Inflammatory macrophage treated with lipopolysaccharide for 1 hour (primary cell): ENCODE measurements at regions not wholly inside any gene's neighbourhood (a gene's known extent, or its start where the extent isn't known, plus 50 kb on each side); places are given as distances from the start of the nearest gene placed in this dataset.
"Not testable (repeated sequence)": the region's sequence is repeated elsewhere in the genome, so short reads cannot be mapped to it uniquely, and the experiment has no call there.

ENCODE experiments used
- DNase-seq, 2 donors: peaks; one replicate each; pipeline ENCODE4 v3.0.0-alpha.2; 2020 to 2022

DNA sequence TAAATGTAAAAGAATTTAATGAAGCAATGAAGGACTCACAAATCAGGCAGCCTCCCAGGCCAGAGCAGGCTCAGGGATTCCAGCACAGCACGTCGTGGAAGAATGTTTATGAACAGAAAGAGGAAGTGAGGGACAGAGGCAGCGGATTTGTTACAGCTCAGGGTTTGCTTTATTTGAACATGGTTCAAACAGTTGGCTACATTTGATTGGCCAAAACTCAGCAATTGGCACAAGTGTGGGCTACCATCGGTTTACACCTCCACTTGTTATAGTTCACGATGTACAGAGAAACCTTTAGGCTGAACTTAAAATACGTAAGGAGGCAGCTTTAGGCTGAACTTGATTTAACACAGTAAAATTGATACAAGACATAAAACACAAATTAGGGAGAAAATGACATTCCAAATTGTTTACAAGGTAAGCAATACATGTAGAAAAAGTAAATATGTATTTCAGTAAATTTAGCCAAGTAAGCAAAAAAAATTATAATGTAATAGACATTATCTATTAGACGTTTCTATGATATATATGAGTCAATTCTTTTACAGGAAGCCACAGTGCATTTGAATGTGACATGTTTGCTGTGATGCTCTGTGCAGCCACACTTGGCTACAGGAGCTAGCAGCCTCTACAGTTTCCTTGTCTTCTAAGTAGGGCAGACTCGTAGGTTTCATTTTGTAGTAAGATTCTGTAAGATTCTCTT is 126.5 kb downstream of the ADSS2 start:
- DNase-seq, result peak; percentile 69 to 70

DNA sequence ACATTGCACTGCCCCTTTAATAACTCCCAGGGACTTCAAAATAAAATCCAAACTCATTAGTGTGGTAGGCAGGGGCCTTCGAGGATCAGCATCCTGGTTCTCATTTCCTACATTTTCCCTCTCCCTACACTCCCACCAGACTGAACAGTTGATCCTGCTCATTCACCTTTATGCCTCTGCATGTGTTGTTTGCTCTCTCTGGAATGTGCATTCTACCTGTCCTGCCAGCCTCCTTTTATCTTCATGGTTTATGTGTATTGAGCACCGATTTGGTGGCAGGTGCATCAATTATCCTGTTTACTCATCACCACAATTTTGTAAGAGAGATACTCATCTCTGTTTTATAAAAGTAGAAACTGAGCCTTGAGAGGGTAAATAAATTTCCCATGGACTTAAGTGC is 125.0 kb downstream of the ADSS2 start:
- no peak for DNase-seq

DNA sequence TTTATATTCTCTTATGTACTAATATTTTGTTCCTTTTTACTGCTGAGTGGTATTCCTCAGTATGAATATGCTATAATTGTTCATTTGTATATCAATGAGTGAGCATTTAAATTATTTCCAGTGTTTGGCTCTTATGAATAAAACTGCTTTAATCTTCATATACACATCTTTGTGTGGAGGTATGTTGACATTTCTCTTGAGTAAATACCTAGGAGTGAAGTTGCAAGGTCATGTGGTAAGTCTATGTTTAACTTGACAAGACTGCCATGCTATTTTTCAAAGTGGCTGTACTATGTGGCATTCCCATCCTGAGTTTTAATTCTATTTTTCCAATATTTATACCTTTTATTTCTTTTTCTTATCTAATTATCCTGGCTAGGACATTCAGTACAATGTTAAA is 124.2 kb downstream of the ADSS2 start:
- no peak for DNase-seq

DNA sequence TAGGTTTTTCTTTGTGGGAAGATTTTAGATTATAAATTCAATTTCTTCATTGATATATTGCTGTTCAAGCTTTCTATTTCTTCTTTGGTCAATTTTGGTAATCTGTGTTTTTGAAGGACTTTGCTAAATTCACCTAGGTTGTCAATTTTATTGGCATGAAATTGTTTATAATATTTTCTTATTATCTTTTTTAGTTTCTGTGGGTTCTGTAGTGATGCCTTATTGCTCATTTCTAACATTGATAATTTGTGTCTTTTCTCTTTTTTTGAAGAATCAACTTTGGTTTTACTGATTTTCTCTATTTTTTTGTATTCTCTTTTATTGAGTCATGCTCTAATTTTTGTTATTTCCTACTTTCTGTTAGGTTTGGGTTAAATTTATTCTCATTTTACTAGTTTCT is 123.2 kb downstream of the ADSS2 start:
- DNase-seq, result no peak

DNA sequence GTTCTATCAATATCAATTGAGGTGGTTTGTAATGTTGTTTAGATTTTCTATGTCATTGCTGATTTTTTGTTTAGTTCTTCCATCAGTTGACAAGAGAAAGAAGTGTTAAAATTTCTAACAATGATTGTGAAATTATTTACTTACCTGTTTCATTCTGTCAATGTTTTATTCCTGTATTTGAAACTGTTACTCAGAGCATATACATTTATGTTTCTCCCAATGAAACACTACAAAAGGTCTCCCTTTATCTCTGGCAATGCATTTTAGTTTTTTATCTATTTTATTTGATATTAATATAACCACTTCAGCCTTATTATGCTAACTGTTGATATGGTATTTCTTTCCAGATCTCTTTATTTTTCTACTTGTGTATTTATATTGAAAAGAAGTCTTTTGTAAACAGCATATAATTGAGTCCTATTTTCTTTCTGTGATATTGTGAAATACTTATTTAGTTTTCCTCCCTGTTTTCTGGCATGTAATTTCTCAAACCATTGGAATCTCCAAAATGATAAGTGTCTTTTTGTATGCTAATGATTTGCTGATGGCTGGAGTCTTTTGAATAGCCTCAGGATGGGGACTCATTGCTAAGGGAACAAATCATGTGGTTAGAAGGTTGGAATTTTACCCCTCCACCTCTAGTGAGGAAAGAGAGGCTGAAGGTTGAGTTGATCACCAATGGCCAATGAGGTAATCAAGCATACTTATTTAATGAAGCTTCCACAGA is 122.0 kb downstream of the ADSS2 start:
- DNase-seq, result no peak

DNA sequence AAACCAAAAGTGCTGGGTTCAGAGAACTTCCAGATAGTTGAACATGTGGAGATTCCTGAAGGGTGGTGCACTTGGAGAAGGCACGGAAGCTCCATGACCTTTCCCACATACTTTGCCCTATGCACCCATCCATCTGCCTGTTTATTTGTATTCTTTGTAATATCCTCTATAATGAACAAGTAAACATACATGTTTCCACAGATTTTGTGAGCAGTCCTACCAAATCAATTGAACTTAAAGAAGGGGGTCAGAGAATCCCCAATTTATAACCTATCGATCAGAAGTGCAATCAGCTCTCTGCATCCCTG is 121.4 kb downstream of the ADSS2 start:
- no peak for DNase-seq

DNA sequence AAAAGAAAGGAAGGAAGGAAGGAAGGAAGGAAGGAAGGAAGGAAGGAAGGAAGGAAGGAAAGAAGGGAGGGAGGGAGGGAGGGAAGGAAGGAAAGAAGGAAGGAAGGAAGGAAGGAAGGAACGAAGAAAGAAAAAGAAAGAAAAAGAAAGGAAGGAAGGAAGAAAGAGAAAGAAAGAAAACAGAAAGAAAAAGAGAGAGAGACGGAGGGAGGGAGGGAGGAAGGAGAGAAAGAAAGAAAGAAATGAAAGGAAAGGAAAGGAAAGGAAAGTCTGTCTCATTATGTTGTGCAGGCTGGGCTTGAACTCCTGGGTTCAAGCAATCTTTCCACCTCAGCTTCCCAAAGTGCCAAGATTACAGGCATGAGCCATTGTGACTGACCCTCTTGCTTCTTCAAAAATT is 118.9 kb downstream of the ADSS2 start:
- not testable (repeated sequence) for DNase-seq

DNA sequence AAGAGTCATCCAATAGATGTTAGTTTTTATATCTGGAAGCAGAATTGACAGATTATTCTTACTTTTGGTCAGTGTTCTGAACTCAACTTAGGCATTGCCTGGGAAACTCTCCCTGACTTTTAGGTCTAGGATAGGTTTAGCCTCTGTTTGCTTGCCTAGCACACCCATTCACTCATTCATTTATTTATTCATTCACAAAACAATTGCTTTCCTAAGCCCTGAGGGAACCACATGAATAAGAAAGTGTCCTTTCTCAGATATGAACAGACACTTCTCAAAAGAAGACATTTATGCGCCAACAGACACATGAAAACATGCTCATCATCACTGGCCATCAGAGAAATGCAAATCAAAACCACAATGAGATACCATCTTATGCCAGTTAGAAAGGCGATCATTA is 117.4 kb downstream of the ADSS2 start:
- not testable (repeated sequence) for DNase-seq

DNA sequence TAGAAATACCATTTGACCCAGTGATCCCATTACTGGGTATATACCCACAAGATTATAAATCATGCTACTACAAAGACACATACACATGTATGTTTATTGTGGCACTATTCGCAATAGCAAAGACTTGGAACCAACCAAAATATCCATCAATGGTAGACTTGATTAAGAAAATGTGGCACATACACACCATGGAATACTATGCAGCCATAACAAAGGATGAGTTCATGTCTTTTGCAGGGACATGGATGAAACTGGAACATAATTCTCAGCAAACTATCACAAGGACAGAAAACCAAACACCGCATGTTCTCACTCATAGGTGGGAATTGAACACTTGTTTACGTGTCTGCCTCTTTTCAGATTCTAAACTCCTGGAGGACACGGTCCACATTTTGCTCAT is 116.9 kb downstream of the ADSS2 start:
- DNase-seq, result not testable (repeated sequence)

DNA sequence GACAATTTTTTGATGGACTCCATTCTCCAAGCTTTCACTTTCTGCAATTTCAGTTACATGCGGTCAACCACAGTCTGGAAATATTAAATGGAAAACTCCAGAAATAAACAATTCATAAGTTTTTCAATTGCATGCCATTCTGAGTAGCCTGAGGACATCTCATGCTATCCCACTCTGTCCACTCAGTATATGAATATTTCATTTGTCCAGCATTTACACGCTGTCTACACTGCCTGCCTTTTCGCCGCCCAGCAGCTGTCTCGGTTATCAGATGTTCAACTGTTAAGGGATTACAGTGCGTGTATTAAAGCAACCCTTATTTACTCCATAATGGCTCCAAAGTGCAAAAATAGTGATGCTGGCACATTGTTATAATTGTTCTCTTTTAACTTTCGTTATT is 116.3 kb downstream of the ADSS2 start:
- no peak for DNase-seq

DNA sequence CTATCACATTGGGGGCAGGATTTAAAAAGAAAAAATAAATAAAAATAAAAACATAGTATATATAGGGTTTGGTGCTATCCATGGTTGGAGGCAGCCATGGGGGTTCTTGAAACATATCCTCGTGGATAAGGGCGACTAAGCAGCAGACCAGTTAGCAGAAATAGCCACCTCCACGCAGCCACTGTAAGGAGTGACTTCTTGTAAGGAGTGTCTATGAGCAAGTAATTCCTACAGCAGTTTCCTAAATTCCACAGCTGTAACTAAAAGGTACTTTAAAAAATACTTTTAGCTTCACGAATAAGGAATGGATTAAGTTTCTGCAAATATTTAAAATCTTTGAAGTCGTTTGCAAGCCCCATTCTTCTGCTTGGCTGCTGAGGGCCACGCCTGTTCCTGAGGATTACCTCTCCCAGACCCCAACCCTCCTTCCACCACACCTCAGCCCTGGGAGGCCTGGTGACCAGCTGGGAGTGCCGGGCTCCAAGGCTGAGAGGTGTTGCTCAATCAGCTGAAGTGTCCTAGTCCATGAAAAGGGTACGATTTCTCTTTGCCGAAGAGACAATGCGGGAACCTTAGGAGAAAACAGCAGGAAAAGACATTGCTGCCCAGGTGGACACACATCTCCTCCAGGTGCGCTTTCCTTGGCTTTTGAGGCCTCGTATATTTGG is 115.3 kb downstream of the ADSS2 start:
- DNase-seq, result no peak

DNA sequence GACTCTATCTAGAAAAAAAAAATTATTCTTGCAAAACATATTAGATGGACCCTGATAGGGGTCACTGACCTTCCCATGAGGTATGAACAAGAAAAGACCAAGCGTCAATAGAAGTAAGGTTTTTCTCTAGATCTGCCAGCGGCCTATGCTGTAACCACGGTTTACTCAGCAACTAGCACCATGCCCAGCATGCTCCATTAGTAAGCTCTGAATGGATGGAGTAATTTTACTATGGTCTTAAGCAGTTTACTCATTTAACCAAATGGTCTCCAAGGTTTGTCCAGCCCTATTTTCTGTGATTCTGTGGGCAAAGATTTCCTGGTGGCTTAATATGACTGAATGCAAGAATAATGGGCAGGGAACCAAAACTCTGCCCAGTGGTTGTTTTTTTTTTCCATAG is 113.9 kb downstream of the ADSS2 start:
- no peak for DNase-seq

DNA sequence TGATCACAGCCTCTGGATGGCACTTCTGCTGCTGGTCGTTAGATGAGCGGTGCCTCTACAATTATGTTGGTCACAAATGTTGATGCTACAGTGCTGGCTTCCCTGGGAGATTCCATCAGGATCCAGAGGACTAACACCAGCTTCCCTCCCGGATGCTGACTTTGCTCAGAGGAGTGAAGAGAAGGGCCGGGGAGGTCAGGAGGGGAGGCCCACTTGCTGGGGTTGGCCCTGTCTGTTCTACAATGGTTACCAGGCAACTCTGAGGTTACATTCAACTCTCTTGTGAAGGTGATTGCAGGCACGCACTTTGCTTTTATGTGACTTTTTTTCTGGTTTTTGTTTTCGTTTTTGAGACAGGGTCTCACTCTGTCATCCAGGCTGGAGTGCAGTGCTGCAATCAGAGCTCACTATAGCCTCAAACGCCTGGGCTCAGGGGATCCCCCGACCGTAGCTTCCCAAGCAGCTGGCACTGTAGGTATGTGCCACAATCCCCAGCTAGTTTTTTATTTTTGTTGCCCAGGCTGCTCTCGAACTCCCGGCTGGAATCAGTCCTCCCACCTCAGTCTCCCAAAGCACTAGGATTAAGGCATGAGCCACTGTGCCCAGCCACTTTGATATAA is 112.5 kb downstream of the ADSS2 start:
- no peak for DNase-seq

DNA sequence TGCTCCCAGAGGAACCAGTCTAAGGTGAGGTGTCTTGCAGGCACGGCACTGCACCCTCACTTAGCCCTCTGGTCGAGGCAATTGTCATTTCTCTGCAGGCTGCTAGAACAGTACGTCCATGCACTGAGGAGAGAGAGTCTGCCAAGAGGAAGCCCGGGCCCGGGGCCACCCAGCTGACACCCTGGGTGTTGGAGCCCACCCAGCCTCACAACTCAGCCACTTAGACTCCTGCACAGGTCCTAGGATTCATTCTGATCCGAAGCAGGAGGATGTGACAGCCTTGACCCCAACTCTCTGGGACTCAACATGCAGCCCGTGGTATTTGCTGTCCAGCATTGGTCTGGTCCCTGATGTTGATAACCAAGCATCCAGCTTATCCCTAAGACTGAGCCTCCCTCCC is 111.9 kb downstream of the ADSS2 start:
- no peak for DNase-seq

DNA sequence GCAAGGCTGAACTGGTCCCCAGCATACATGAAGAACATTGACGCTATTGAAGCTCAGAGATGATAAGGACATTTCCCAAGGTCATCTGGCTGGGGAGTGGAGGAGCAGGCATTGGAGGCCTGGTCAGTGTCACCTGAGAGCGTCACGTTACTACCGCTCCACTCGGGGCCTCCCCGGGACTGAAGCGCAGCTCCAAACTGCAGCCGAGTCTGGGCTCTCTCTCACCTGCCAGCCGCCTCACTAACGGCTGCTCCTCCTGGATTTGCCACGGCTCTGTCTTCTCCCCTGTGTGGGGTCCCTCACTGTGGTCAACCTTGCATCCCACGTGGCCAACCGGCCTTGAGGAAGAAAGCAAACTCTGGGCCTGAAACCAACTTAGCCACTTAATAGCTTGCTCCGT is 111.3 kb downstream of the ADSS2 start:
- no peak for DNase-seq

DNA sequence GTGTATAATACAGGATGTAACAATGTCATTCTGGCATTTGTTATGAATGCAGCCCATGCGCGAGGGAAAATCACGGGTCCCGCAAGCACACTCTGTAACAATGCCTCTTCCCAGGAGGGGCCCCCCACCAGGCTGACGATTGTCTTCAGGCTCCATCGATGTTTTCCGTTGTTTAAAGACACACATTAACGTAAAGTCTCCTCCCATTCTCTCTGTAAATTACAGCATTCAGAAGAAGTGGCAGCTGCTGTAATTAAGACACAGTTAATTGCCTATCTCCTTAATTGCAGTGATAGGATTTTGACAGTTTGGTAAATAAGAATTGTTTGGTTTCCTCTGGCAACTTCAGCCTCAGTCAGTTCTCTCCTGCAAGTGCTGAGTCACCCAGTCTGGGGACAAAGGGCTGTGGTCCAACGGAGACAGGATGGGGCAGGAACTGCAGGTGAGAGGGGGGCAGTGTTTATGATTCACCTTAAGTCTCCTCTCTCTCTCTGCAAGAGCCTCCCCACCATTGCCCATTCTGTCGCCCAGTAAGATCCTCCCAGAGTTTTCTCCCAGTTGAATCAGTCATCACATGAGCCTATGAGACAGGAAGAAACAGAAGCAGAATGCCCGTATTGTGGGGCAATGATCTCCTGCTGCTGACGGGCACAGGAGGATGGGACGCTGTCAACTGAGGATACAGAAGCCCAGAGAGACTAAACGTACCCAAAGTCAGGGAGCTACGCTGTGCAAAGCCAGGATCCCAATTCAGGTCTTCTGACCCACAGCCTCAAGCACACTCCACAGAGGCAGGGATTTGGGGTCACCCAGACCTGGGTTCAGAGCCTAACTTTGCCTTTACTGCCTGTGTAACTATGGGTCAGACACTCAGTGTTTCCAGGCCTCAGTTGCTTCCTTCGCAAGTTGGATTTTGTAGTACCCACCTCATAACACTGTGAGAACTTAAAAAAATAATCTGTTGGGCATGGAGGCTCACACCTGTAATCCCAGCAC is 110.0 kb downstream of the ADSS2 start:
- peak; percentile 70 to 71 for DNase-seq

DNA sequence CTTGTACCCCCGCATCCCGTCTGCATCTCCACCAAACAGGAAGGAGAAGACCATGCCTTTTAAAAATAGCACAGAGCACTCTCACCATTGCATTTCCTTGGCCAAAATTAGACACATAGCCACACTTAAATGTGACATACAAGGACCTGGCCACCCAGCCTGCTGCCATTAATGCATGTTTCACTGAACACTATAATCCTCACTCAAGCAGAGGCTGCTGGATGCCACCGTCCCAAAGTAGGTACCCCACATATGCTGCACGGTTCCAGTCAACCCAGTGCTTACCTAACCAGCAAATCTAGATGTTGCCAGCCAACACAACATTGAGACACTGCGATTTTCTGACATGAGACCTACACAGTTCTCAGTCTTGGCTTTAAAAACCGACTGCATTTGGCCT is 107.7 kb downstream of the ADSS2 start:
- no peak for DNase-seq

DNA sequence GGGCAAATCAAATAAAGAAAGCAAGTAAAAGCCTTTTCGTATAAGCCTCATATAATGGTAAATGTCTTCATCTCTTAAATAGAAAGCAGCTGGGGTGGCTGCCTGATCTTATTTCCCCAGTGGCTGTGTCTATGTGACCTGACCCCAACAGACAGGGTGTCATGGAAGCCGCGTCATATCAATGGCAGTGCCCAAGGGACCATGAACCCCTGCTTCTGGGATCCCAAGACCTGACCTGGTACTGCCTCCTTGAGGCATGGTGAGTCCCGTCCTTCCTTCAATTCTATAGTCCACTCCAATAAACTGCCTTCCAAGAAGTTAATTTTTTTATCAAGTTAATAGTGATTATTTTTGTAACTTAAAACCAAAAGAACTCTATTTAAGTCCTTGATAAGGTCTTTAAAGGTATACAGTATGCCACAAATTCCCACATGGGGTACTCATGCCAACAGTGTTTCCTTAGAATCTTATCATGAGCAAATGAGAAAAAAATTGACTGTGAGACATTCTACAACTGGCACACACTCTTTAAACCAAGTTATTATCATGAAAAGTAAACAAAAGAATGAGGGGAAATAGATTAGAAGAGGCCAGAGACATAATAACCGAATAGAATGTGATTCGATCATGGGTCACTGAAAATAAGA is 104.6 kb downstream of the ADSS2 start:
- DNase-seq, result no peak

DNA sequence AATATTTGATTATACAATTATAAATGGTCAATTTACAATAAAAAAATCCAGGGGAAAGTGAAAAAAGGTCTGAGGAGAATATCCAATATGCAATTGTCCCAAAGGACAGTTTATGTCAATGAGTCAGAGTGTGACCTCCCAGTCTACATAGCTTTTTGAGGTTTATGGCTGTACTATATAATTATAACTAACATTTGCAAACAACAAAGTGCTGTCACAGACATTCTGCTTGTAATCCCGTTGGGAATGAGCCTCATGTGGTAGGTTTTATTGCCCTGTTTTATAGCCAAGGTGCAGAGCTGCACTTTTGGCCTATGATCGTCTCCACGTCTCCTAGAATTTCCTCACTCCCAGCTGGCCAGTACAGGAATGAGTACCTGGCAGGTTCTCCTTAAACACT is 103.8 kb downstream of the ADSS2 start:
- DNase-seq, result no peak

DNA sequence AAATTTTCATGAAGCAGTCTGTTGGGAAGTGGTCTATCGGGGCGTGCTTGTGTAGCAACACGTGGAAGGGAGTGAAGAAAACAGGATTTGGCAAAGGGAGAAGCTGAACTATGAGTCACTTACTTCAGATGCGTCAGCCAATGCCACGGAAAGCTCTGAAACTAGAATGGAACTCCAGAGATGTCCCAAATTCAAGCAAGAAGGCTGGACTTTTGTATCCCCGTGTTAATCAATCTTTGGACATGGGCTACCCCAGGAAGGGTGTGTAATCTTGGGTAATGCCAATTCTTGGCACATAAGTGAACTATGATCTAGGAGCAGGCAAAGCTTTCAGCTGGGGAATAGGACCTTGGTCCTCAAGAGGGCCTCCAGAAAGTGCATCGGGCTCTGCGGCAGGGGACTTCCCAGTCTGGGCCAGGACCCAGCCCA is 102.6 kb downstream of the ADSS2 start:
- peak; percentile 78 to 87 for DNase-seq

DNA sequence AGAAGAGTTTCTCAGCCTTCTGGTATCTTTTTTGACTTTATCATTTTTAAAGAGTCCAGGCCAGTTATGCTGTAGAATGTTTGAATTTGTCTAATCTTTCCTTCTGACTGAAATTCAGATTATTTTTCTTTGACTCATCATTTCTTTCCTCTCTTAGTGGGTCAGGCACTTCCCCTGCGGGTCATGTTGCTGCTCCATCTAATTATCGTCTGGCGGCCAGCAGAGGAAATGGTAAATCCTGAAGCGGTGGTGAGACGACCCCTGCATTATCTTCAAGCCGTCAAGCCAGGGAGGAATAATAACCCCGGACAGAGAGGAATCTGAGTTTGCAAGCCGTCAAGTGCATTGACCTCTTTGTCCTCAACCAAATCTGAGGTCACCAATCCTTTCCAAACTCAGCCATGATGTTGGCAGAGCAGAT is 102.1 kb downstream of the ADSS2 start:
- no peak for DNase-seq

DNA sequence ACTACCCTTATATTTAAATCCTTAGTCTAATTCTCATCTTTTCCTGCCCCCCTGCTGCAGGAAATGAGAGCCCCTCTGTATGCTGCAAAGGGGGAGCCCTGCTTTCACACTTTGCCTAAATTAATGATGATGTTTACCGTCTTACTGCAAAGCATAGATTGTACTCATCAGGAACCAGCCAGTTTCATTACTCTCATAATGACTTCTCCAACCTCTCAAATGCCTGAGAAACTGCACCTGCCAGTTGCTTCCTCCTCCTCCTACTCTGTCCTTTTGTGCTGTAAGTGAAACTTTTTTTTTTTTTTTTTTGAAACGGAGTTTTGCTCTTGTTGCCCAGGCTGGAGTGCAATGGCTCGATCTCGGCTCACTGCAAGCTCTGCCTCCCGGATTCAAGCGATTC is 101.7 kb downstream of the ADSS2 start:
- peak in 1 of 2 donors; percentile 52 for DNase-seq
